HepG2 (cell line): ENCODE measurements at regions not wholly inside any gene's neighbourhood (a gene's known extent, or its start where the extent isn't known, plus 50 kb on each side); places are given as distances from the start of the nearest gene placed in this dataset.

Source experiments
- JUND ChIP-seq: sonication (generic); formaldehyde crosslinking; IDR thresholded peaks from 2 replicates; pipeline ENCODE4 v1.8.0; 2022; ENCODE audit warnings: mild to moderate bottlenecking, missing genetic modification reagents
- MAX ChIP-seq: IDR thresholded peaks from 2 replicates; pipeline ENCODE4 v1.6.1; 2012; ENCODE audit warnings: inconsistent platforms
- TARDBP ChIP-seq: sonication (generic); formaldehyde crosslinking; IDR thresholded peaks from 2 replicates; pipeline ENCODE4 v1.8.0; 2022; ENCODE audit warnings: mild to moderate bottlenecking, missing genetic modification reagents
- ZNF607 ChIP-seq: sonication (generic); formaldehyde crosslinking; IDR thresholded peaks from 2 replicates; pipeline ENCODE4 v1.5.1; 2020; ENCODE audit warnings: missing genetic modification reagents, mild to moderate bottlenecking, borderline replicate concordance

- TF ChIP-seq JUND: no peak
- no peak for TF ChIP-seq TARDBP (CRISPR knock-in tag)
- TF ChIP-seq ZNF607 (CRISPR knock-in tag): no peak
- no peak for TF ChIP-seq MAX
Measured at GRCh38 chr1:215330426-215330825, 236.7 kb upstream of the KCTD3 start.
